WERI-Rb-1 (cell line): ENCODE measurements at regions not wholly inside any gene's neighbourhood (a gene's known extent, or its start where the extent isn't known, plus 50 kb on each side); places are given as distances from the start of the nearest gene placed in this dataset.

Source experiments
- DNase-seq: peaks from one replicate; pipeline ENCODE4 v3.0.0-alpha.2; 2020
- H3K27ac ChIP-seq: fragments of 250-450 bp; sonication (Bioruptor Pico); 2 replicates; pipeline ENCODE4 v1.5.1; 2020; ENCODE audit warnings: mild to moderate bottlenecking, moderate library complexity
- H3K27me3 ChIP-seq: fragments of 250-450 bp; sonication (Bioruptor Pico); 2 replicates; pipeline ENCODE4 v1.5.1; 2021; ENCODE audit warnings: mild to moderate bottlenecking, low read depth, moderate library complexity; ENCODE audit not compliant: insufficient read depth, severe bottlenecking
- H3K36me3 ChIP-seq: fragments of 250-450 bp; sonication (Bioruptor Pico); 2 replicates; pipeline ENCODE4 v1.5.1; 2020; ENCODE audit warnings: mild to moderate bottlenecking, moderate library complexity
- H3K4me3 ChIP-seq: 2 replicates; pipeline ENCODE4 v1.5.1; 2011; ENCODE audit warnings: low read depth, mild to moderate bottlenecking, control low read depth, low read length
- H3K9me3 ChIP-seq: fragments of 250-450 bp; sonication (Bioruptor Pico); 2 replicates; pipeline ENCODE4 v1.5.1; 2021; ENCODE audit warnings: mild to moderate bottlenecking, moderate library complexity; ENCODE audit not compliant: severe bottlenecking
- CTCF ChIP-seq: IDR thresholded peaks from 2 replicates; pipeline ENCODE4 v1.5.1; 2011; ENCODE audit warnings: low read depth, mild to moderate bottlenecking, control low read depth, inconsistent platforms, low read length

- Histone ChIP-seq H3K4me3 (no peak overlapping the region), H3K27ac (no peak overlapping the region), H3K9me3 (no peaks in the 10 kb centered on the region), H3K36me3 (no peaks in the 10 kb centered on the region), H3K27me3 (no peaks in the 10 kb centered on the region)
- no peak for TF ChIP-seq CTCF
- DNase-seq, result no peak
Observed at GRCh38 chr2:78646533-78647364, 378.8 kb upstream of the REG3G start.

GRCh38 chr2:78648558-78648957 is 376.9 kb upstream of the REG3G start:
- no peak for TF ChIP-seq CTCF
- H3K36me3 ChIP-seq, result no peaks in the 10 kb centered on the region
- DNase-seq, result no peak
- no peaks in the 10 kb centered on the region for H3K27me3 ChIP-seq
- H3K27ac ChIP-seq, result no peak overlapping the region
- H3K9me3 ChIP-seq, result no peaks in the 10 kb centered on the region
- H3K4me3 ChIP-seq, result no peak overlapping the region

- no peak for TF ChIP-seq CTCF
- no peak overlapping the region for H3K4me3 ChIP-seq
- H3K27me3 ChIP-seq, result no peaks in the 10 kb centered on the region
- H3K36me3 ChIP-seq, result no peaks in the 10 kb centered on the region
- H3K27ac ChIP-seq, result no peak overlapping the region
- H3K9me3 ChIP-seq, result no peaks in the 10 kb centered on the region
- no peak for DNase-seq
Observed at GRCh38 chr2:78654941-78655340, 370.6 kb upstream of the REG3G start.

- Histone ChIP-seq H3K4me3 (no peak overlapping the region), H3K27me3 (no peaks in the 10 kb centered on the region), H3K36me3 (no peaks in the 10 kb centered on the region), H3K9me3 (no peaks in the 10 kb centered on the region), H3K27ac (no peak overlapping the region)
- TF ChIP-seq CTCF, result peak; percentile 58
- DNase-seq, result peak; percentile 43
Observed at GRCh38 chr2:78676921-78677696, 348.4 kb upstream of the REG3G start.

GRCh38 chr2:78677774-78678173 is 347.7 kb upstream of the REG3G start:
- H3K9me3 ChIP-seq, result no peaks in the 10 kb centered on the region
- H3K4me3 ChIP-seq, result no peak overlapping the region
- H3K27ac ChIP-seq, result no peak overlapping the region
- DNase-seq, result no peak
- TF ChIP-seq CTCF, result no peak
- H3K36me3 ChIP-seq, result no peaks in the 10 kb centered on the region
- no peaks in the 10 kb centered on the region for H3K27me3 ChIP-seq
